Neuronal stem cell (in vitro differentiated cells): ENCODE measurements at regions not wholly inside any gene's neighbourhood (a gene's known extent, or its start where the extent isn't known, plus 50 kb on each side); places are given as distances from the start of the nearest gene placed in this dataset.

Source experiments
- DNase-seq: peaks from one replicate; pipeline ENCODE4 v3.0.0-alpha.2; 2013; ENCODE audit warnings: low spot score
- H2AFZ ChIP-seq: one replicate; pipeline ENCODE4 v1.6.1; 2013; ENCODE audit warnings: mild to moderate bottlenecking, low read length, inconsistent platforms
- H2AK5ac ChIP-seq: 2 replicates; pipeline ENCODE4 v1.6.1; 2013; ENCODE audit warnings: low read depth, mild to moderate bottlenecking, inconsistent platforms, low read length, moderate library complexity, mixed read lengths
- H2BK120ac ChIP-seq: 2 replicates; pipeline ENCODE4 v1.6.1; 2013; ENCODE audit warnings: low read depth, mild to moderate bottlenecking, inconsistent platforms, low read length, moderate library complexity, mixed read lengths
- H2BK12ac ChIP-seq: one replicate; pipeline ENCODE4 v1.6.1; 2013; ENCODE audit warnings: low read length, inconsistent platforms
- H2BK15ac ChIP-seq: 2 replicates; pipeline ENCODE4 v1.6.1; 2013; ENCODE audit warnings: mild to moderate bottlenecking, low read length, inconsistent platforms, mixed read lengths
- H2BK5ac ChIP-seq: one replicate; pipeline ENCODE4 v1.6.1; 2013; ENCODE audit warnings: inconsistent platforms, mild to moderate bottlenecking, low read length, moderate library complexity
- H3K14ac ChIP-seq: one replicate; pipeline ENCODE4 v1.6.1; 2013; ENCODE audit warnings: low read length, inconsistent platforms
- H3K18ac ChIP-seq: 2 replicates; pipeline ENCODE4 v1.6.1; 2013; ENCODE audit warnings: low read length, inconsistent platforms
- H3K23ac ChIP-seq: 2 replicates; pipeline ENCODE4 v1.6.1; 2013; ENCODE audit warnings: low read depth, mild to moderate bottlenecking, mixed read lengths, low read length, inconsistent platforms; ENCODE audit not compliant: poor library complexity
- H3K27ac ChIP-seq: replicated peaks from 3 replicates; pipeline ENCODE4 v1.5.1; 2013; ENCODE audit warnings: low read length, inconsistent platforms
- H3K27me3 ChIP-seq, 3 experiments: 2 replicates each; pipeline ENCODE4 v1.6.1; 2013; ENCODE audit warnings: low read length in 3 of 3, mild to moderate bottlenecking in 2 of 3, inconsistent platforms in 1 of 3, low read depth in 1 of 3, mixed read lengths in 1 of 3, moderate library complexity in 1 of 3; ENCODE audit not compliant: control insufficient read depth in 3 of 3, insufficient read depth in 3 of 3
- H3K36me3 ChIP-seq, 2 donors: replicated peaks in 1 of 2; 2 replicates each; pipeline ENCODE4 v1.6.1; 2013; ENCODE audit warnings: low read length in 2 of 2; ENCODE audit not compliant: control insufficient read depth in 2 of 2, insufficient read depth in 2 of 2
- H3K4ac ChIP-seq: 2 replicates; pipeline ENCODE4 v1.6.1; 2013; ENCODE audit warnings: inconsistent platforms, mild to moderate bottlenecking, low read length, moderate library complexity
- H3K4me1 ChIP-seq, 2 donors: 1 replicate in 1 of 2; 2 replicates in 1 of 2; pipeline ENCODE4 v1.6.1; 2013; ENCODE audit warnings: low read length in 2 of 2, low read depth in 1 of 2; ENCODE audit not compliant: control insufficient read depth in 2 of 2, insufficient read depth in 1 of 2
- H3K4me2 ChIP-seq: one replicate; pipeline ENCODE4 v1.6.1; 2013; ENCODE audit warnings: mild to moderate bottlenecking, low read length, inconsistent platforms; ENCODE audit not compliant: insufficient read depth, poor library complexity, severe bottlenecking
- H3K4me3 ChIP-seq, 2 donors: 2 replicates each; pipeline ENCODE4 v1.5.1; 2013; ENCODE audit warnings: low read length in 2 of 2, mild to moderate bottlenecking in 2 of 2, inconsistent platforms in 1 of 2, moderate library complexity in 1 of 2
- H3K79me1 ChIP-seq: one replicate; pipeline ENCODE4 v1.6.1; 2013; ENCODE audit warnings: low read depth, mild to moderate bottlenecking, inconsistent platforms, low read length, moderate library complexity
- H3K9ac ChIP-seq: one replicate; pipeline ENCODE4 v1.6.1; 2013; ENCODE audit warnings: mild to moderate bottlenecking, low read depth, low read length, inconsistent platforms; ENCODE audit not compliant: poor library complexity
- H3K9me3 ChIP-seq, 2 donors: replicated peaks in 1 of 2; 2 replicates each; pipeline versions ENCODE3 to v1.6.1; 2013; ENCODE audit warnings: low read length in 2 of 2, mild to moderate bottlenecking in 2 of 2, inconsistent platforms in 1 of 2, low read depth in 1 of 2, mixed read lengths in 1 of 2, moderate library complexity in 1 of 2; ENCODE audit not compliant: control insufficient read depth in 2 of 2, insufficient read depth in 1 of 2
- H4K8ac ChIP-seq: one replicate; pipeline ENCODE4 v1.6.1; 2013; ENCODE audit warnings: low read depth, mild to moderate bottlenecking, inconsistent platforms, low read length, moderate library complexity
- H4K91ac ChIP-seq: one replicate; pipeline ENCODE4 v1.6.1; 2013; ENCODE audit warnings: low read length, low read depth, mild to moderate bottlenecking, inconsistent platforms; ENCODE audit not compliant: poor library complexity
- WGBS, 2 donors: extraction: QIAGEN DNeasy Blood & Tissue Kit; methylation state at CpG; one replicate each; pipeline ENCODE4 v1.1.7; 2013; ENCODE audit warnings: missing lambda C conversion rate in 2 of 2, mixed read lengths in 1 of 2; ENCODE audit not compliant: insufficient read length in 2 of 2, insufficient replicate concordance in 1 of 2; ENCODE audit errors: extremely low coverage in 2 of 2; 5-methylcytosine and 5-hydroxymethylcytosine counted together

- no peak overlapping the region for H4K8ac ChIP-seq
- no peak overlapping the region for H4K91ac ChIP-seq
- no peak overlapping the region for H3K4me3 ChIP-seq
- peaks cover 0 to 2% of the 10 kb centered on the region in 2 donors for H3K9me3 ChIP-seq
- H2BK15ac ChIP-seq, result no peak overlapping the region
- H3K36me3 ChIP-seq, result no peaks in the 10 kb centered on the region
- no peak overlapping the region for H2AK5ac ChIP-seq
- DNase-seq, result no peak
- H3K14ac ChIP-seq, result no peak overlapping the region
- H3K79me1 ChIP-seq, result no peaks in the 10 kb centered on the region
- no peak overlapping the region for H3K4ac ChIP-seq
- H3K9ac ChIP-seq, result no peak overlapping the region
- H3K27ac ChIP-seq, result no peak overlapping the region
- no peaks in the 10 kb centered on the region for H3K27me3 ChIP-seq
- peaks cover 0 to 11% of the 10 kb centered on the region in 2 donors for H3K4me1 ChIP-seq
- no peak overlapping the region for H2AFZ ChIP-seq
- no peak overlapping the region for H2BK12ac ChIP-seq
- H2BK120ac ChIP-seq, result no peak overlapping the region
- no CpG with 5 or more reads among the region's 2 CpGs for WGBS, 2 donors
- no peak overlapping the region for H3K4me2 ChIP-seq
- H2BK5ac ChIP-seq, result no peak overlapping the region
- H3K23ac ChIP-seq, result no peak overlapping the region
- H3K18ac ChIP-seq, result no peak overlapping the region
These were observed 168.7 kb downstream of the ABCC12 start for GRCh38 chr16:47987136-47987535.

DNA sequence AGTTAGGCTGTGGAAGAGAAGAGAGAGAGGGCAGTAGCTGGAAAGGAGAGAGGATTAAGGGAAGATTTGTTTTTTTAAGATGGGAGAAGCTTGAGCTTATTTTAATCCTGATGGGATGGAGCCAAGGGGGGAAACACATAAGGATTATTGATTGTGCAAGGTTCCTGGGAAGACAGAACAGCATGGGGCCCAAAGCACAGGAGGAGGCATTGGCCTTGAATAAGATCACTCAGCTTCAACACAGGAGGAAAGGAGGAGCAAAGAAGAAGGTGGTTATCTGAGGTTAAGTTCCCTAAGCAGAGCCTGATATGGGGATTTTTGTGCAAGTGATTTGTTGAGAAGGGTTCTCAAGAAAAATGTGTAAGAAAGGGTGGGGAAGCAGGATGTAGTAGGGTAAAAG lies 169.8 kb downstream of the ABCC12 start:
- Histone ChIP-seq H2BK120ac (no peak overlapping the region), H2AK5ac (no peak overlapping the region), H3K79me1 (no peaks in the 10 kb centered on the region), H3K18ac (no peak overlapping the region), H4K8ac (no peak overlapping the region), H2BK5ac (no peak overlapping the region), H2BK15ac (no peak overlapping the region), H3K14ac (no peak overlapping the region), H3K23ac (no peak overlapping the region), H2AFZ (no peak overlapping the region), H2BK12ac (no peak overlapping the region), H3K9me3 (peaks cover 0 to 2% of the 10 kb centered on the region in 2 donors), H3K27ac (no peak overlapping the region), H3K4me3 (no peak overlapping the region), H3K4me1 (peaks cover 0 to 11% of the 10 kb centered on the region in 2 donors), H3K4ac (no peak overlapping the region), H3K27me3 (no peaks in the 10 kb centered on the region), H4K91ac (no peak overlapping the region), H3K4me2 (no peak overlapping the region), H3K9ac (no peak overlapping the region), H3K36me3 (no peaks in the 10 kb centered on the region)
- no peak for DNase-seq

- Histone ChIP-seq H3K4me3 (no peak overlapping the region), H3K9ac (no peak overlapping the region), H2AFZ (no peak overlapping the region), H3K27ac (no peak overlapping the region), H3K23ac (no peak overlapping the region), H2BK12ac (no peak overlapping the region), H3K79me1 (no peaks in the 10 kb centered on the region), H2AK5ac (no peak overlapping the region), H3K4me1 (peaks cover 0 to 11% of the 10 kb centered on the region in 2 donors), H2BK120ac (no peak overlapping the region), H3K36me3 (no peaks in the 10 kb centered on the region), H2BK5ac (no peak overlapping the region), H2BK15ac (no peak overlapping the region), H3K4me2 (no peak overlapping the region), H3K9me3 (no peaks in the 10 kb centered on the region), H4K8ac (no peak overlapping the region), H3K27me3 (no peaks in the 10 kb centered on the region), H4K91ac (no peak overlapping the region), H3K14ac (no peak overlapping the region), H3K18ac (no peak overlapping the region), H3K4ac (no peak overlapping the region)
- no peak for DNase-seq
These were observed 171.1 kb downstream of the ABCC12 start for GRCh38 chr16:47984669-47985068.

DNA sequence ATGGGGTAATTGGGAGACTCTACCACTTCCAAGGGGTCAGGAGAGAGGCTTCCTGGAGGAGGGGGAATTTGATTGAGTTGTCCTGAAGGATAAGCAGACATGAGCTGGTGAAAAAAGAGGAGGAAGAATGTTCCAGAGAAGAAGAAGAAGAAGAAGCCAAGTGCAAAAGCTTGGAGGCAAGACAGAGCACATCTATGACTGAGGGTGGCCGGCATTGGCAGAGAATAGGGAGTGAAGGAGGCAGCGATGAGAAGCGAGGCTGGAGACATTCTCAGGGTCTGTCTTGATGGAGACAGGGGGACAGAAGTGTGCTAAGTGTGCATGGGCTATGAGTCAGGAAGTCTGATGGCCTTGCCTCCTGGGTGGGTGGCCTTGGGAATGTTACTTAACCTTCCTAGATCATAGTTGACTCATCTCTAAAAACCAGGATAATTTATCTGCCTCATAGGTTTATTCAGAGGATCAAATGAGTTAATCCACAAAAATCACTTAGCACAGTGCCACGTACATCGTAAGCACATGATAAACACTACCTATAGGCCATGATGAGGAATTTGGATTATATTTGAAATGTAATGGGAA lies 171.7 kb downstream of the ABCC12 start:
- H3K79me1 ChIP-seq, result no peaks in the 10 kb centered on the region
- no peak overlapping the region for H2BK15ac ChIP-seq
- H3K4me2 ChIP-seq, result no peak overlapping the region
- H3K27me3 ChIP-seq, result no peaks in the 10 kb centered on the region
- no peak overlapping the region for H3K14ac ChIP-seq
- H2BK5ac ChIP-seq, result no peak overlapping the region
- H2BK12ac ChIP-seq, result no peak overlapping the region
- H3K4me1 ChIP-seq, result peaks cover 0 to 14% of the 10 kb centered on the region in 2 donors
- no peaks in the 10 kb centered on the region for H3K9me3 ChIP-seq
- H3K27ac ChIP-seq, result no peak overlapping the region
- H3K4me3 ChIP-seq, result no peak overlapping the region
- no peak overlapping the region for H2BK120ac ChIP-seq
- no peak overlapping the region for H2AK5ac ChIP-seq
- no peak overlapping the region for H3K18ac ChIP-seq
- H3K36me3 ChIP-seq, result no peaks in the 10 kb centered on the region
- H3K9ac ChIP-seq, result no peak overlapping the region
- no peak overlapping the region for H3K23ac ChIP-seq
- no peak overlapping the region for H3K4ac ChIP-seq
- H4K91ac ChIP-seq, result no peak overlapping the region
- no peak overlapping the region for H2AFZ ChIP-seq
- no peak overlapping the region for H4K8ac ChIP-seq
- DNase-seq, result no peak
- no CpG with 5 or more reads among the region's 5 CpGs for WGBS, 2 donors
